Liver (tissue), 3 donors: ENCODE measurements at regions not wholly inside any gene's neighbourhood (a gene's known extent, or its start where the extent isn't known, plus 50 kb on each side); places are given as distances from the start of the nearest gene placed in this dataset.

Source experiments
- CTCF ChIP-seq: fragments of 150-350 bp; IDR thresholded peaks from 2 replicates; pipeline ENCODE4 v1.5.1; 2017; ENCODE audit warnings: improper control_type of control experiment, low read depth, low read length; ENCODE audit not compliant: missing input control
- SP1 ChIP-seq: IDR thresholded peaks from 2 replicates; pipeline ENCODE4 v1.6.1; 2018; ENCODE audit warnings: antibody characterized with exemption, mild to moderate bottlenecking
- donor health status: healthy.
- donor health status: healthy.

GRCh38 chr4:181855307-181855706, 387.9 kb upstream of the TENM3 start:
- TF ChIP-seq SP1 (no peak), CTCF (no peak)
